HG02610 (cell line): ENCODE measurements at regions not wholly inside any gene's neighbourhood (a gene's known extent, or its start where the extent isn't known, plus 50 kb on each side); places are given as distances from the start of the nearest gene placed in this dataset.
"Not testable (repeated sequence)": the region's sequence is repeated elsewhere in the genome, so short reads cannot be mapped to it uniquely, and the experiment has no call there.

Source experiments
- ATAC-seq: cut with Tn5 transposase; IDR thresholded peaks from one replicate; pipeline ENCODE4 v1.9.1; 2021; ENCODE audit warnings: mild to moderate bottlenecking, moderate library complexity; ENCODE audit not compliant: unreplicated experiment

DNA sequence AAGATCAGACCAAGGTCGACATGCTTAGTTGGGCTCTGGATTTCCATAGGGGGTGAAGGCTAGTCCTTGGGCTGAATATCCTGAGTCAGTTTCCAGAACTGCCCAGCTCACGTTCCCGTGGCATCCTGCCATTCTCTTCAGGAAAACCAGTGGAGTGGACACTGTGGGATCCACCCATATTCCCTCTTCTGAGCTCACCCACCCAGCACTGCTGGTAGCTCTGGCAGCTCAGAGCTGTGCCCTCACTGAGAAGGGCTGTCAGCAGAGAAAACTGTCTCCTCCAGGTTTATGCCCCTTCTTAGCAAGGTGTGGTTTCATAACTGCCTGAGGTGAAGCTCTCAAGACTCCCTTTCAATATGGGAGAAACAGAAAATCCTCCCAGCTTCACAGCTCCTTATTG, 111.7 kb downstream of the GGTLC2 start:
- ATAC-seq = no peak

DNA sequence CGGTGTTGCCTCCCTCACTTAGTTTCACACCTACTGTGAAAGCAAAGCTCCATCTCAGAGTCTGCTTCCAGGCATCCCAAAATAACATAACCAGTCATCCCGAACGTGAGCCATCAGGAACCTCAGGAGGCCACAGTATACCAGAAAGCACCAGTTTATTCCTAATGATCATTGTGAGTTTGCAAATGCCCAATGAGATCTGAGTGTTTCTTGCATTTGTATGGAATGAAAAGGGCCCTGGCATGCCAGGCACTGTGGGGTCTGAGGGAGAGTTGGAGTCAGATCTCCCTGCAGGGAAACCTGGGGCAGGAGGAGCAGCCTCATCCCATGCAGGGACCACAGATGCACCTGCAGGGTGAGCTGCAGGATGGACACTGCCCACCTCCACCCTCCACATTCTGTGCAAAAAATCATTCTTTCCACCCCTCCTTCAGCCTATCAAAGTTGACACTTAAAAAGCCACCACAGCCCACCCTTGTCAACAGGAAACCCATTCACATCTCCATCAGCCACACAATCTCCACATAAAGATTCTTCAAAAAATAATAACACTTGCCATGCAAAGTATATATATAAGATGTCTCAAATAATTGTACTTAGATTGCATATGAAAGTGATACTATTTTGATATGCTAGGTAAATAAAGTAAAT, 112.3 kb downstream of the GGTLC2 start:
- ATAC-seq = not testable (repeated sequence)

DNA sequence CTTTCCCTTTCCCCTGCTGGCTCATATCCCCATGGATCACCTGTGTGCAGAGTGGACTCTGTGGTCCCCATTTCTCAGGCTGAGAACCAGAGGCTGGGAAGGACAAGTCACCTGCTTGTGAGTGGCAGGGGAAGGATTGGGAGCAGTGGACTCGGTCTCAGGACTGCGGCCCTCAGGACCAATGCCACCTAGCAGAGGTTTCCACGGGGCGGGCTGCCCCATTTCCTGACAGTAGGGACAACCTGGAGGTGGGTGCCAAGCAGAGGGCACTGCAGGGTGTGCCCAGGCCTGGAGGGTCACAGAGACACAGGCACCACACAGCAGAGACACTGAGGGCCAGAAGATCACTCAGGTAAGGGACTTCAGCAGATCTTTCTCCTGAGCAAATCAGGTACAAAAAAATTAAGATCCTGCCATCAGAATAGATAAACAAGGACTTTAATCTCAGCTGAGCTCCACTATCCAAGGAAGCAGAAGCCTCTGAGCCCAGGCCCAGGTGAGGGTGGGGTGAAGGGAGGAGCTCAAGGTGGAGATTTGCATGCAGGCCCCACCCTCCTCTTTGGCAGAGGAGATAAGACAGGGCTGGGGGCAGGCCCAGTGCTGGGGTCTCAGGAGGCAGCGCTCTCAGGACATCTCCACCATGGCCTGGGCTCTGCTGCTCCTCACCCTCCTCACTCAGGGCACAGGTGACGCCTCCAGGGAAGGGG, 113.8 kb downstream of the GGTLC2 start:
- ATAC-seq = not testable (repeated sequence)

DNA sequence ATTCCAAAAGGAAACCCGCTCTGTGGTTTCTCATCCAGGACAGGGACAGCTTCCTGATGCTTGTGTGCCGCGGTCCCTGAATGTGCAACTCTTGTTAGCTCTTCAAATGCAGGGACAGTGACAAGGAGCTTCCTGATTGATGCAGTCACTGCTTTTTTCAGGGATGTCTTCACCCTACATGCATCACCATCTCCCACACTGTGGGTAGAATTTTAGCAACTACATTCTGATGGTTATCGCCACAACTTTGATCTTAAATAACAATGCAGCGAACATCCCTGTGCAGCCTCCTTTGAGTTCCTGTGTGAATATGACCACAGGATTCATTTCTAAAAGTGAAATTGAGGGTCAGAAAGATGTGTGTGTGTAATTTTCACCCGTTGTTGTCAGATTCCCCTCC, 115.0 kb downstream of the GGTLC2 start:
- no peak for ATAC-seq

DNA sequence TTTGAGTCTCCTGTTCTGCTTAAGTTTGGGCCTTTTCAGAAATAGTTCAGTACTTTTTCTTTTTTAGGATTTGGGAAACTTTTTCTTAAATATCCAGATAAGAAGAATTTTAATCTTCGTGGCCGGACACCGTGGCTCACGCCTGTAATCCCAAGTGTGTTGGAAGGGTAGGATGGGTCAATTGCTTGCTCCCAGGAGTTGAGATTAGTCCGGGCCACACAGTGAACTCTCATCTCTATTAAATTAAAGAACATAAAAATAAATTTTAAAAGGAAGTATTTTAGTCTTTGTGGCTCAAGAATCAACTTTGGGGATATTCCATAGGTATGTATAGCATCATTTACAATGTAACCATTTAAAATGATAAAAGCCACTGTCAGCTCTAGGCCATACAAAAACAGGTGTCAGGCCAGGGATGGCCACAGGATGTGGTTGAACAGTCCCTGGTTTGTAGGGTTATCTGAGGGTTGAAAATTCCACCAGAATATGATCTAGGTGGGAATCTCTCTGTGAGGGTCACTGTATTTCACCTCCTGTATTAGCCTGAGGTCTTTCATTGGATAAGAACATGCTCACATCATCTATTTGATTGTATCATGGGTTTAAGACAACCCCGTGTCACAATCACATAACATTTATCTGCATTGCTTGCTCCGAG, 115.6 kb downstream of the GGTLC2 start:
- ATAC-seq = no peak

DNA sequence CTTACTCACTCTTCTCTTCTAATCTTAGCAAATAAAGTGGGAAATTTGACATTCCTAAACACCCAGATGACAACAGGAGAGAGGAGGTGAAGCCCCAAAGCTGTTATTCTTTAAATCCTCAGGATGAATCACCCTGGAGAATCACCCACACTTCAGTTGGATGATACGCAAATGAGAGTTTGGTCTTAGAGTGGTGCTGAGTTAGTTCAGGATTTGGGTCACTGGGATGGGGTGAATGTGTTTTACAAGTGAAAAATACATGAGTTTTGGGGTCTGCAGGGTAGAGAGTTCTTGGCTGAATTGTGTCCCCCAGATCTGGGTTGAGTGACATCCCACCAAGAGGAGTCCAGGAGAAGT, 117.2 kb downstream of the GGTLC2 start:
- no peak for ATAC-seq

DNA sequence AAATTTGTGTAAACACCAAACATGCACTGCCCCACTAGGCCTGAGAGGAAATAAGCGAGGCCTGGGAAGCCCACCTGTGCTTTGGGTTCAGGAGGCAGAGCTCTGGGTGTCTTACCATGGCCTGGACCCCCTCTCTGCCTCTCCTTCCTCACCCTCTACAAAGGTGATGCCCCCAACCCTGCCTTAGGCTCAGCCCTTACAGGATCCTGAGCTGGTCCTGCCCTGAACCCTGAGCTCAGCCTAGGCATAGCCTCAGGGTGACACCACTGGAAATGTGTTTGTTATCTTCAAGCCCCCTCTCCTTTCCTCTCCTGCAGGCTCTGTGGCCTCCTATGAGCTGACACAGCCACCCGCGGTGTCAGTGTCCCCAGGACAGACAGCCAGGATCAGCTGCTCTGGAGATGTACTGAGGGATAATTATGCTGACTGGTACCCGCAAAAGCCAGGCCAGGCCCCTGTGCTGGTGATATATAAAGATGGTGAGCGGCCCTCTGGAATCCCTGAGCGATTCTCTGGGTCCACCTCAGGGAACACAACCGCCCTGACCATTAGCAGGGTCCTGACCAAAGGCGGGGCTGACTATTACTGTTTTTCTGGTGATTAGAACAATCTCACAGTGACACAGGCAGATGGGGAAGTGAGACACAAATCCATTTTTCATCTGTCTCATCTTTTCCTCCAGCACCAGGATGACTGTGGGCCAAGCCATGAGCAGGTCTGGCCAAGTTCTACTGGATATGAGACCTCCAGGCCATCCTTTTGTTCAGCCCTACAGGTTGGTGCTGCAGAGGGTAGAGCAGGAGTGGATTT, 117.8 kb downstream of the GGTLC2 start:
- ATAC-seq = no peak

DNA sequence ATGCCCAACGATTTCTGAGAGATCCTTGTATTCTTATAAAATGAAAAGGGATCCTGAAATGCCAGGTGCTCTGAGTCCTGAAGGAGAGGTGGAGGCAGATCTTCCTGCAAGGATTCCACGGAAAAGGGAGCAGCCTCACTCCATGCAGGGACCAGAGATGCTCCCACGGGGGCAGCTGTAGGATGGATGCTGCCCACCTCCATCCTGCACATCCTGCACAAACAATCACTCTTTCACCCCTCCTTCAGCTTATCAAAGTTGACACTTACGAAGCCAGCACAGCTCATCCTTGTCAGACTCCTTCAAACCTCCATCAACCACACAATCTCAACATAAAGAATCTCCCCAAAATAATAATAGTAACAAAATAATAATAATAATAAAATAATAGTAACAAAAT, 119.1 kb downstream of the GGTLC2 start:
- no peak for ATAC-seq

DNA sequence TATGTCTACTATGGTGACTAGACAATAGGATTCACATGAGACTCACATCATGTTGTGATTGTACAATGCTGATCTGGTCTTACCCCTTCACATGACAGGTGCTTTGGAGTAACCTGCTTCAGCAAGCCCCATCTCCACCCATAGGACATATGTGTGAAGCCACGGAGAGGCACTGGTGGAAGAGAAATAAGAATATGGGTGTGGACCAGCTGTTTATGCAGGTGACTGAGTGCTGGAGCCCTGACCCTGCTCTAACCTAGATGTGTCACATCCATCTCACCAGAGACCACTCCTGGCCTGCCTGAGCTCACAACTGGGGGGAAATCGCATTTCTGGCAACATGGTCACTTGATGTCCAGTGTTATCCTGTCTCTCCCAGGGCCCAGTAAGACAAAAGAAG, 119.7 kb downstream of the GGTLC2 start:
- no peak for ATAC-seq

DNA sequence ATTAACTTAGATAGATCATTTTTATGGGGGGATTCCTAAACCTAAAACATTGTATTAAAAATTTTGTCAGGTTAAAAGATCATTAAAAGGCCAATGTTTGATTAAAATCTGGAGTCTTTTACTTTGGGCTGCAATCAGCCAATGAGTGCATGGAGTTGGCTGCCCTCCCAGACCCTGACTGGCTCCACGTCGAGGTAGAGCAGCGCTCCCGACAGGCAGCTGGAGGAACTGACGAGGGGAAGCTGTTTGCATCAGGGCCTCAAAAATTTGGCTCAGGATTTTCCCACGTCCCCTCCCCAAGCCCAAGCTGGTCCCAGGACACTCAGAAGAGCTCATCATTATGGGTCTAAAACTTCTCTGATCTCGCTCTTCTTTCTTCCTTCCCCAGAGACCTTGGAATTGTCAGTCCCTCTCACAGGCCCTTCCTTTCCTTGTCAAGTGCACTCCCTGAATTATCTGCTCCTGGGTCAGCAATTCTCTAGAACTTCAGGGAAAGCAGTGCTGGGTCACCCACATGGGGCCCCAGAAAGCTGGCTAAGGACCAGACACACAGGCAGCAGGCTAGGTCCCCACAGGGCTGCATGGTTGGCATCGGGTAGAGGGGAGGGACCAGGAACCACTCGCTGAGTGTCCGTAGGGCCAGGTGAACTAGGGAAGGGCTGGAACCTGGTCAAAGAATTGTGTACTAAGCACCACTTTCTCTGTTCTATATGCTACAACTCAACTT, 119.6 kb upstream of the IGLL5 start:
- no peak for ATAC-seq

DNA sequence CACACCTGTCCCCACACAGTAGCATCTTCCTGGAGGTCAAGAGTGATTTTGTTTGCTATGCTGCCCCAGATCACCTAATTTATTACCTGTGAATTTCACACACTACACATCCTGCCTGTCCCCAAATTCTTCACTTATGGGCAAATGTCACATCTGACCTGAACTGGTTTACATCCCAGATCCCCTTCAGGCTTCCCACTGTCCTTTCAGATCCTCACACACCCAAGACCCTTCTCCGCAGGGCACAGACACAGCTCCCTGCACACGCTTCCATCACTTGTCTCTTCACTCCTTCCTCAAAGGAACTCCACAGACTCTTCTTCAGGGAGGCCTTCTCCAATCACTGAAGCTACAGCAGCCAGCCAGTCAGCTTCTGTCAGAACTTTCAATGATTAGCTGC, 118.7 kb upstream of the IGLL5 start:
- ATAC-seq = no peak

DNA sequence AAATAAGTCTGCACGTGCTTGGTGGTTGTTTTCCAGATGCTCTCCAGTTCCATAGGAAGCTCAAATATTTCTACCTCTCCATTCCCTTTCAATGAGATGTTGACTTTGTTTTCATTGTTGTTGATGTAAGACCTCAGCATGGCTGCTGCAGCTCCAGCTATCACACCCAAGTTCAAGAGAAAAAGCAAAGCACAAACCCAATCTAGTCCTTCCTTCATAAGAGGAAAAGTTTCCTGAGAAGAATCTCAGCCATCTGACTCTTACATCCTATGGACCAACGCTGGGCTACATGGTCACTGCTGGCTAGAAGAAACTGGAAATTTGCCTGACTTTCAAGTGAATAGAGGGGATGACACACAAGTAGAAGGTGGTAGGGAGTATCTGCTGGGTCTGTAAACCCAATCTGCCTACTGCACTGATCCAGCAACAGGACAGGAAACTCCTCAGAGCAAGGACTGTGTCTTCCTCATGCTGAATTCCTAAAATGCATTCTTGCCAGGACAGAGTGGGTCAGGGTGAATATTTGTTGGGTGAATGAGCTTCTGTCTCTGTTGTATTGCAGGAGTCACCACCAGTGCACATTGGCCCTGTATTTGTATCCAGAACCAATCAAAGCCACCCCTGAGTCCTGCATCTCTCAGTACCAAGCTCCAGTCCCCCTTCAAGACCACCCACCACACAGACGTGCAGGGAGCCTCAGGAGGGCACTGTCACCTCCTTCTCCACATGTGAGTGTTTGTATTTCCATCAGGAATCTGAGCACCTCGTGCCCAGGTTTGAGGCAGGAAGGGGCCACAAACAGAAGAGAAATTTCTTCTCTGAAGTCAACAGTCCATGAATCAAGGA, 118.0 kb upstream of the IGLL5 start:
- no peak for ATAC-seq

DNA sequence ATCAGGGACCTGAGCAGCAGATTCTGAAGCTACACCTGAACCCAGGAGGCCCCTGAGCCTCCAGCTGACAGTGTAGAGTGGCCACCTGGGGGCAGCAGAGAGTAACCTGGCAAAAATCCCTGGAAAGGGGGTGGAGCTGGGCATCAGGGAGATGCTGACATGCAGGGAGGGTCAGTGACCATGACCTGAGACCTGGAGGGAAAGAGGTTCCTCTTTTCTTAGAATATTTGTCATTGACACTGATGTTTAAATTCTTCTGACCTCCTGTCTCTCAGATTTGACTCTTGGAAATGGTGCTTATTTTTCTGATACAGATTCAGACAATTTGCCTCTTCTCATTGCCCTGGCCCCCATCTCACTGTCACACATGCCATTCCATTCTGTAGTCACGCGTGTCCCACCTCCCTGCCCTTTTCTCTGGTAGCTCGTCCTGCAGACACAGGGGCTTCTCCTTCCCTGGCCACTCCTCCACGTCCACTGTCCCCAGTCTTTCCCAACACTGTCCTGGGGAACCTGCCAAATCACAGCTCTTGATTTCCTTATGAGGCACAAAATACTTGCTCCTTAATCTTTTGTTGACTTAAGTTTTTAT, 117.2 kb upstream of the IGLL5 start:
- ATAC-seq = no peak

DNA sequence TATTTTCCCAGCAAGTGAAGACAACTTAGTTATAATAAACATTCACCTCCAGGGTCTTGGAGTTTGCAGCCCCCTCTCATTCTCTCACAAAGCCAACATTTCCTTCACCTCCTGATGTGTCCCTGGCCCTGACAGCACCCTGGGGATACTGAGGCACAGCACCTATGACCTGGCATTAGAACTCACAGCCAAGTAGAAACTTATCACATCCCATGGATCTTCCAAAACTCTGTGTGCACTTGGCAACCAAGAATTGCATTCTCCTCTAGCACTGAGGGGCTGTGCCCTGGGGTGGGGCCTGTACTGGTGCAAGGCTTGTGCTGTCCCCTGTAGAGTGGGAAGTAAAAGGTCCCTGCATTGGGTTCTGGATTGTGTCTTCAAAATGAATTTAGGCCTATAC, 116.7 kb upstream of the IGLL5 start:
- ATAC-seq = no peak

DNA sequence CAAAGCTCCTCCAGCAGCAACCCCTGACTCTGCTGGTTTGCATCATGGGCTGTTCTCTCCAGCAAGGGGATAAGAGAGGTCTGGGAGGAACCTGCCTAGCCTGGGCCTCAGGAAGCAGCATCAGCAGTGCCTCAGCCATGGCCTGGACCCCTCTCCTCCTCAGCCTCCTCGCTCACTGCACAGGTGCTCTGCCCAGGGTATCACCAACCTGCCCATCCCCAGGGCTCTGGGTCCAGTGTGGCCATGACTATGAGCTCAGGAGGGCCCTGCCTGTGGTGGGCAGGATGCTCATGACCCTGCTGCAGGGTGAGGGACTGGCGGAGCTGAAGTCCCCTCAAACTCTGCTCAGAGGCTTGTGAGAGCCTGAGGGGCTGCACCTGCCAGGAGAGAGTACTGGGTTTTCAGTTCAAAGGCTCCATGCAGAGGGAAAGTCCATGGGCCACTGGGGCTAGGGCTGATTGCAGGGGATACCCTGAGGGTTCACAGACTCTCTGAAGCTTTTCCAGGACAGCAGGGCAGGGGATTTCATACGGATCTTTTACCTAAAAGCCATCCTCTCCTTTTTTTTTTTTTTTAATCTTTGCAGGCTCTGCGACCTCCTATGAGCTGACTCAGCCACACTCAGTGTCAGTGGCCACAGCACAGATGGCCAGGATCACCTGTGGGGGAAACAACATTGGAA, 115.8 kb upstream of the IGLL5 start:
- ATAC-seq = no peak

DNA sequence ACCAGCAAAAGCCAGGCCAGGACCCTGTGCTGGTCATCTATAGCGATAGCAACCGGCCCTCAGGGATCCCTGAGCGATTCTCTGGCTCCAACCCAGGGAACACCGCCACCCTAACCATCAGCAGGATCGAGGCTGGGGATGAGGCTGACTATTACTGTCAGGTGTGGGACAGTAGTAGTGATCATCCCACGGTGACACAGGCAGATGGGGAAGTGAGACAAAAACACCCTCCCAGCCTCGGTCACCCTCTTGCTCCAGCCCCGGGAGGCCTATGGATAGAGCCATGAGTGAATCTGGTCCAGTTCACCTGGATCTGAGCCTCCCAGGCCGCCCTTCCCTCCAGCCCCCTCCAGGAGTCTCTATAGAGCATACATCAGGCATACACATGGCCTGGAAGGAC, 115.2 kb upstream of the IGLL5 start:
- no peak for ATAC-seq

DNA sequence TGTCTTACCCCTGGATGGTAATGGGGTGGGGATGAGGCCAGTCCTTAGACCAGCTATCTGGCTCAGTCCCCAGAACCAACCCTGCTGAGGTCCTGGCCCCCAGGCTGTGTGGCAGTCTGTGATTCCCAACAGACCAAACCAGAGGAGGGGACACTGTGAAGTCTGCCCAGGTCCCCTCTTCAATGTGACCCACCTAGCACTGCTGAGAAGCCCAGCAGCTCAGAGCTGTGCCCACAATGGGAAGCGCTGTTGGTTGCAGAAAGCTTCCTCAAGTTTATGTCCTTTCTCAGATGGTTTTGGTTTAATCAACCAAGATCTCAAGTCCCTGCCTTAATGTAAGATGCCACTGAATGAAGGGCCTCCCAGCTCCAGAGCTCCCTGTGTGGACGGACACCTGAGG, 114.7 kb upstream of the IGLL5 start:
- ATAC-seq = no peak

DNA sequence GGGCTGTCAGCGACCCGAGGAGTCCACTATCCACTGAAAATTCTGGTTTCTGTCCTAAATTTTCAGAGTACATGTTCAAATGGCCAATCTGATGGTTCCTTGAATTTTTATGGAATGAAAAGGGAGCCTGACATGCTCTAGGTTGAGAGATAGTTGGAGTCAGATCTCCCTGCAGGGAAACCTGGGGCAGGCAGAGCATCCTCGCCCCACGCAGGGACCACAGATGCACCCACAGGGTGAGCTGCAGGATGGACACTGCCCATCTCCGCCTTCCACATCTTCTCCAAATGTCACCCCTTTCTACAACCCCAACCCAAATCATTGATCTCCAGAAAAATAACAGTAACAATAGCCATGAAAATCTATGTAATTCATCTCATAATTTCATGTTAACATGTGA, 114.2 kb upstream of the IGLL5 start:
- ATAC-seq = no peak

DNA sequence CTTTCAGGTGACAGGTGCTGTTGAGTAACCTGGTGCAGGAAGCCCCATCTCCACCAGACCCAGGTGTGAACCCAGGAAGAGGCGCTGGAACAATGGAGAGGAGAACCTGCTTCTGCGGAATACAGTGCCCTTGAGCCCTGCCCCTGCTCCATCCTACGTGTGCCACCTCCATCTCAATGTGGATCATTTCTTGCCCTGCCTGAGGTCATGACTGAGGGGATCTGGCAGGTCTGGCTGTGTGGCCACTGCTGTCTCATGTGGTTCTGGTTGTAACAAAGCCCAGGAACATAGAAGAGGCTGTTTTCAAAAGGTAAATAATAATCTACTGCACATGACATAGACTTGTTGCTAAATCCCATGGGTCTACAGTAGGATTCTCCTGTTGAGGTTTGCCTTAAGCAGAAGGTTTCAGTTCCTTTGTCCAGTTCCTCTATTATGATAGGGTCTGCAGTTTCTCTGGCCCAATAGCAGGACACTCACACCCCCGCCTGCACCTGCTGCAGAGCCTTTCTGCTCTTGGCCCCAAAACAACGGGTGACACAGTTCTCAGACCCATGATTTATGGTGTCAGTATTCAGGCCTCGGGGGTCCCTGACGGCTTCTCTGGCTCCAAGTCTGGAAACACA, 113.5 kb upstream of the IGLL5 start:
- ATAC-seq = no peak
